ENCODE measurements at regions not wholly inside any gene's neighbourhood (a gene's known extent, or its start where the extent isn't known, plus 50 kb on each side); places are given as distances from the start of the nearest gene placed in this dataset.

DNA sequence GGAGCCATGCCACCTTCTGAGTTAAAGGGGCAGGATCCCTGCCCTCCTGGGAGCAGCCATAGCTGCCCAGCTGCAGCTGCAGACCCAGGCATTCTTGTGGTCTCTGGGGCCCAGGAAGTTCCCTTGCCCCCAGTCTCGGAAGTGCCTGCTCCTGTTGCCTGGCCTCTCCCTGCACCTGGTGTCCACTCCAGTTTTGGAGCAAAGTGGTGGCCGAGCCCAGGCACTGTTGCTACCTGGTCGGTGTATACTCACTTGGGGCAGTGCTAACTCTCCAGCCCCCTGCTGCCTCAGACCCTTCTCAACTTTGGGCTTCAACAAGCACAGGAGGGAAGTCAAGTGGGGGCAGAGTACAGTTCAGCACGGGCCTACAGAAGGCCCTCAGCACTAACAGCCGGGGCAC, 352.9 kb upstream of the NCAM2 start:
- no peak for ATAC-seq
- H3K27ac ChIP-seq: no peak overlapping the region
- intact Hi-C loops (cut with DNase I; ENCODE audit: low total_unique reads): no loop called here

DNA sequence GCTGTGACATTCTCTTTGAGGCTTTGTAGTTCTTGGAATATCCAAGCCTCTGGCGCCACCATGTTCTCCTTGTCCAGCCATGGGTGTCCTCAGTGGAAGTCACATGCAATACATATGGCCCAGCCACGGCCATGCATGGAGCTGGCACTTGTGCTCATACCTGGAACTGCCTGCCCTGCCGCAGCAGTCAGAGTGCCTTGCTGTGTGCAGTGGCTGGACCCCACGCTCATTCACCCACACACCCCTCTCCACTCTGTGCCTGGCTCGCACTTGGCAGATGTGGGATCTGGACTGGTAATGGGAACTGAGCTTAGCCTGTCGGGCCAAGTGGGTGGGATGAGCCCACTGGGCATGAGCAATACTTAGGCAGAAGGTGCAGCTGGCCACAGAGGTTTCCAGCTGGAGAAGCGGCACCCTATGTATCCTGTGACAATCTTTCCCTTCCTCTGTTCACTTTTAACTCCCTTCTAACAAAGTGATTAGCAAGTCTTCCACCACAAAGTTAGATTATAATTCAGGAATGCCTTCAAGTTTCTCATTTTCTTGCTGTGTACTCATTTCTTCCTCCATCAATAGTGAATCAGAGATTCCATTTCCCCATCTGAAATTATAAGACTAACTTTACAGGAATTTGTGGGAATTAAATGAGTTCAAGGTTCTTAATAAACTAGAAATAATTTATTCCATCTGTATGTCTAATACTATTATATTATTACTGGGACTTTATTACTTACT, 351.6 kb upstream of the NCAM2 start:
- ATAC-seq (no peak), DNase-seq (no peak)
- Histone ChIP-seq H3K36me3 (no peaks in the 10 kb centered on the region), H3K27ac (no peak overlapping the region), H3K9me3 (no peaks in the 10 kb centered on the region), H3K27me3 (no peaks in the 10 kb centered on the region), H3K4me3 (no peak overlapping the region), H3K4me1 (no peaks in the 10 kb centered on the region)
- TF ChIP-seq, protein P1, sequence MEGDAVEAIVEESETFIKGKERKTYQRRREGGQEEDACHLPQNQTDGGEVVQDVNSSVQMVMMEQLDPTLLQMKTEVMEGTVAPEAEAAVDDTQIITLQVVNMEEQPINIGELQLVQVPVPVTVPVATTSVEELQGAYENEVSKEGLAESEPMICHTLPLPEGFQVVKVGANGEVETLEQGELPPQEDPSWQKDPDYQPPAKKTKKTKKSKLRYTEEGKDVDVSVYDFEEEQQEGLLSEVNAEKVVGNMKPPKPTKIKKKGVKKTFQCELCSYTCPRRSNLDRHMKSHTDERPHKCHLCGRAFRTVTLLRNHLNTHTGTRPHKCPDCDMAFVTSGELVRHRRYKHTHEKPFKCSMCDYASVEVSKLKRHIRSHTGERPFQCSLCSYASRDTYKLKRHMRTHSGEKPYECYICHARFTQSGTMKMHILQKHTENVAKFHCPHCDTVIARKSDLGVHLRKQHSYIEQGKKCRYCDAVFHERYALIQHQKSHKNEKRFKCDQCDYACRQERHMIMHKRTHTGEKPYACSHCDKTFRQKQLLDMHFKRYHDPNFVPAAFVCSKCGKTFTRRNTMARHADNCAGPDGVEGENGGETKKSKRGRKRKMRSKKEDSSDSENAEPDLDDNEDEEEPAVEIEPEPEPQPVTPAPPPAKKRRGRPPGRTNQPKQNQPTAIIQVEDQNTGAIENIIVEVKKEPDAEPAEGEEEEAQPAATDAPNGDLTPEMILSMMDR (IDR thresholded peaks at IDR 0.05 in 4 of 5, conservative IDR thresholded peaks at IDR 0.05 in 1 of 5): no peak
- TF ChIP-seq POLR2A (IDR thresholded peaks at IDR 0.05): no peak
- intact Hi-C loops (cut with DNase I; ENCODE audit: low total_unique reads) (no loop called here), in situ Hi-C loops (cut with MboI; ENCODE audit: low sequenced_read_pairs in 4 of 4) (no loop called here)

More for the DNA sequence above, 352.9 kb upstream of the NCAM2 start:
- DNase-seq: no peak
- Histone ChIP-seq H3K27me3 (no peaks in the 10 kb centered on the region), H3K9me3 (no peaks in the 10 kb centered on the region), H3K36me3 (no peaks in the 10 kb centered on the region), H3K4me1 (no peaks in the 10 kb centered on the region), H3K4me3 (no peak overlapping the region)
- in situ Hi-C loops (cut with MboI; ENCODE audit: low sequenced_read_pairs in 4 of 4): no loop called here
- TF ChIP-seq POLR2A (IDR thresholded peaks at IDR 0.05): no peak
- TF ChIP-seq, protein P1 (IDR thresholded peaks at IDR 0.05 in 4 of 5, conservative IDR thresholded peaks at IDR 0.05 in 1 of 5): no peak

DNA sequence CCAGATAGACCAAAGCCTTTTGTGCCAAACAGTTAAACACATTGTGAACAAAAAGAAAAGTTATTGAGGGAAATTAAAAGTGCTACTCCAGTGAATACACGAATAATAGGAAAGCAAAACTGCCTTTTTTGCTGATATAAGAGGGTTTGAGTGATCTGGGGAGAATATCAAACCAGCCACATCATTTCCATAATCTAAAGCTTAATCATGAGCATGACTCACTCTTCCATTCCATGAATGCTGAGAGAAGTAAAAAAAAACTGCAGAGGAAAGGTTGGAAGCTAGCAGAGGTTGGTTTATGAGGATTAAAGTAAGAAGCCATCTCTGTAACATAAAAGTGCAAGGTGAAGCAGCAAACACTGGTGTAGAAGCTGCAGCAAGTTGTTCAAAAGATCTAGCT, 350.6 kb upstream of the NCAM2 start:
- H3K27me3 ChIP-seq: no peaks in the 10 kb centered on the region
- intact Hi-C loops (cut with DNase I; ENCODE audit: low total_unique reads) (no loop called here), in situ Hi-C loops (cut with MboI; ENCODE audit: low sequenced_read_pairs in 4 of 4) (no loop called here)
- no peak for DNase-seq
- no peaks in the 10 kb centered on the region for H3K36me3 ChIP-seq
- no peaks in the 10 kb centered on the region for H3K9me3 ChIP-seq
- H3K4me3 ChIP-seq: no peak overlapping the region
- no peak for TF ChIP-seq POLR2A (IDR thresholded peaks at IDR 0.05)
- TF ChIP-seq, protein P1 (IDR thresholded peaks at IDR 0.05 in 4 of 5, conservative IDR thresholded peaks at IDR 0.05 in 1 of 5): no peak
- no peaks in the 10 kb centered on the region for H3K4me1 ChIP-seq
- no peak for ATAC-seq
- no peak overlapping the region for H3K27ac ChIP-seq

DNA sequence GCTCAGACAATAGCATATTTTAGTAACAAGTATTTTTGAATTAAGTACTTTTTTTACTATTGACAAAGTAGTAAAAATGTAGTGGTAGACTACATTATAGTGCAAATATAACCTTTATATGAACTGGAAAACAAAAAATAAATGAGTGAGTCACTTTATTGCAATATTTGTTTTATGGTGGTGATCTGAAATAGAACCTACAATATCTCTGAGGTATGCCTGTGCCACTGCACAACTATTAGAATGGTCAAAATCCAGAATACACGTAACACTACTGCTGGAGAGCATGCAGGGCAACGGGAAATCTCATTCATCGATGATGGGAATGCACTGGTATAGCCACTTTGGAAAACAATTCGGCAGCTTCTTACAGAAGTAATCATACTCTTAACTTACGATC, 349.0 kb upstream of the NCAM2 start:
- no peak overlapping the region for H3K4me3 ChIP-seq
- in situ Hi-C loops (cut with MboI; ENCODE audit: low sequenced_read_pairs in 4 of 4) (no loop called here), intact Hi-C loops (cut with DNase I; ENCODE audit: low total_unique reads) (no loop called here)
- DNase-seq (no peak), ATAC-seq (no peak)
- H3K4me1 ChIP-seq: no peaks in the 10 kb centered on the region
- no peaks in the 10 kb centered on the region for H3K36me3 ChIP-seq
- H3K9me3 ChIP-seq: no peaks in the 10 kb centered on the region
- no peak for TF ChIP-seq POLR2A (IDR thresholded peaks at IDR 0.05)
- TF ChIP-seq, protein P1 (IDR thresholded peaks at IDR 0.05 in 4 of 5, conservative IDR thresholded peaks at IDR 0.05 in 1 of 5): no peak
- H3K27ac ChIP-seq: no peak overlapping the region
- no peaks in the 10 kb centered on the region for H3K27me3 ChIP-seq

DNA sequence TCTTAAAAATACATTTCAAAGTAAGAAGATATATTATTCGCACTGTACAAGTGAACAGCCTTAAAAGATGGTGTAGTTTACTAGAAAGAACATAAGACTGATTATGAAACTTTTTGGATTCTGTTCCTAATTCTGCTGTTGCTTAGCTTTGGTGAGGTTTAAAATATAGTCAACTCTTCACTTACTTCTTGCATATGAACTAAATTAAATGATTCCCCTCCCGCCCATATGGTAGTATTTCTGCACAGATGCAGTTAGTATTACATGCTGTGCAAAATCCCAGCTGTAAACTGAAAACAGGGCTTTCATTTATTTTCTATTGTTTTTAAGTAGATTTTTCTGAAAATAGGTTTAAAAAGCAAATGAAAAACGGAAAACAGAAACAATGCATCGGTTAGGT, 345.4 kb upstream of the NCAM2 start:
- no peaks in the 10 kb centered on the region for H3K36me3 ChIP-seq
- H3K27me3 ChIP-seq: no peaks in the 10 kb centered on the region
- DNase-seq (no peak), ATAC-seq (no peak)
- H3K27ac ChIP-seq: no peak overlapping the region
- TF ChIP-seq POLR2A (IDR thresholded peaks at IDR 0.05): no peak
- TF ChIP-seq, protein P1 (IDR thresholded peaks at IDR 0.05 in 4 of 5, conservative IDR thresholded peaks at IDR 0.05 in 1 of 5): no peak
- intact Hi-C loops (cut with DNase I; ENCODE audit: low total_unique reads): no loop called here
- no peak overlapping the region for H3K4me3 ChIP-seq
- H3K4me1 ChIP-seq: no peaks in the 10 kb centered on the region
- no peaks in the 10 kb centered on the region for H3K9me3 ChIP-seq
- in situ Hi-C loops (cut with MboI; ENCODE audit: low sequenced_read_pairs in 4 of 4): no loop called here

Measured in gastrocnemius medialis (tissue), 4 donors.